ENCODE measurements at regions not wholly inside any gene's neighbourhood (a gene's known extent, or its start where the extent isn't known, plus 50 kb on each side); places are given as distances from the start of the nearest gene placed in this dataset.

- ChIA-PET CTCF (interaction anchor here (0.6 kb wide), 1 partner anchor 1336 kb away, joined by 3 read pairs; no protein-coding TSS in a partner anchor), POLR2A (no interaction called here)
- H3K27ac ChIP-seq (ENCODE audit: extremely low read depth, low read depth, low read length) = no peak overlapping the region
- TF ChIP-seq PRDM1 (tag by site-specific recombination; IDR thresholded peaks at IDR 0.05) (no peak), ZNF658 (tag by site-specific recombination; IDR thresholded peaks at IDR 0.05) (no peak), ZNF530 (tag by site-specific recombination; IDR thresholded peaks at IDR 0.05; ENCODE audit: low read depth) (no peak), ZNF704 (tag by site-specific recombination; IDR thresholded peaks at IDR 0.05) (no peak), ZNF555 (tag by site-specific recombination; conservative IDR thresholded peaks at IDR 0.05) (no peak), ZNF175 (tag by site-specific recombination; IDR thresholded peaks at IDR 0.05) (no peak), BCL11B (tag by site-specific recombination; IDR thresholded peaks at IDR 0.05; ENCODE audit: low read depth) (no peak), ZNF335 (tag by site-specific recombination; conservative IDR thresholded peaks at IDR 0.05) (no peak), ZNF626 (tag by site-specific recombination; IDR thresholded peaks at IDR 0.05) (no peak), ZNF155 (tag by site-specific recombination; IDR thresholded peaks at IDR 0.05) (no peak), ZNF791 (tag by site-specific recombination; IDR thresholded peaks at IDR 0.05) (no peak), KLF10 (tag by site-specific recombination; IDR thresholded peaks at IDR 0.05) (no peak), ZNF48 (tag by site-specific recombination; IDR thresholded peaks at IDR 0.05) (no peak), ZNF785 (tag by site-specific recombination; IDR thresholded peaks at IDR 0.05) (no peak), ZNF621 (tag by site-specific recombination; IDR thresholded peaks at IDR 0.05) (no peak), ZNF214 (tag by site-specific recombination; IDR thresholded peaks at IDR 0.05; ENCODE audit: borderline replicate concordance) (no peak), REPIN1 (tag by site-specific recombination; IDR thresholded peaks at IDR 0.05; ENCODE audit: low read depth) (no peak), ZNF350 (tag by site-specific recombination; IDR thresholded peaks at IDR 0.05) (no peak)
- TF ChIP-seq, protein P1, sequence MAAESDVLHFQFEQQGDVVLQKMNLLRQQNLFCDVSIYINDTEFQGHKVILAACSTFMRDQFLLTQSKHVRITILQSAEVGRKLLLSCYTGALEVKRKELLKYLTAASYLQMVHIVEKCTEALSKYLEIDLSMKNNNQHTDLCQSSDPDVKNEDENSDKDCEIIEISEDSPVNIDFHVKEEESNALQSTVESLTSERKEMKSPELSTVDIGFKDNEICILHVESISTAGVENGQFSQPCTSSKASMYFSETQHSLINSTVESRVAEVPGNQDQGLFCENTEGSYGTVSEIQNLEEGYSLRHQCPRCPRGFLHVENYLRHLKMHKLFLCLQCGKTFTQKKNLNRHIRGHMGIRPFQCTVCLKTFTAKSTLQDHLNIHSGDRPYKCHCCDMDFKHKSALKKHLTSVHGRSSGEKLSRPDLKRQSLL (tag by site-specific recombination; IDR thresholded peaks at IDR 0.05) = no peak
- TF ChIP-seq, protein P2, sequence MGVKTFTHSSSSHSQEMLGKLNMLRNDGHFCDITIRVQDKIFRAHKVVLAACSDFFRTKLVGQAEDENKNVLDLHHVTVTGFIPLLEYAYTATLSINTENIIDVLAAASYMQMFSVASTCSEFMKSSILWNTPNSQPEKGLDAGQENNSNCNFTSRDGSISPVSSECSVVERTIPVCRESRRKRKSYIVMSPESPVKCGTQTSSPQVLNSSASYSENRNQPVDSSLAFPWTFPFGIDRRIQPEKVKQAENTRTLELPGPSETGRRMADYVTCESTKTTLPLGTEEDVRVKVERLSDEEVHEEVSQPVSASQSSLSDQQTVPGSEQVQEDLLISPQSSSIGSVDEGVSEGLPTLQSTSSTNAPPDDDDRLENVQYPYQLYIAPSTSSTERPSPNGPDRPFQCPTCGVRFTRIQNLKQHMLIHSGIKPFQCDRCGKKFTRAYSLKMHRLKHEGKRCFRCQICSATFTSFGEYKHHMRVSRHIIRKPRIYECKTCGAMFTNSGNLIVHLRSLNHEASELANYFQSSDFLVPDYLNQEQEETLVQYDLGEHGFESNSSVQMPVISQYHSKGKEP (tag by site-specific recombination; IDR thresholded peaks at IDR 0.05) = no peak
- H3K4me3 ChIP-seq (ENCODE audit: low read depth, low read length) = no peak overlapping the region
- H3K36me3 ChIP-seq (ENCODE audit: control insufficient read depth in 2 of 2, insufficient read depth in 1 of 2, low read length in 2 of 2) = no peaks in the 10 kb centered on the region
- no peaks in the 10 kb centered on the region for H3K9me3 ChIP-seq (ENCODE audit: control insufficient read depth, insufficient read depth, low read depth, low read length)
- no peaks in the 10 kb centered on the region for H3K4me1 ChIP-seq (ENCODE audit: control insufficient read depth, insufficient read depth, low read length)
These were observed 57.8 kb downstream of the GCC1 start for GRCh38 chr7:127527561-127527960.

GRCh38 chr7:127525866-127526480 lies 59.4 kb downstream of the GCC1 start:
- Histone ChIP-seq H3K36me3 (ENCODE audit: control insufficient read depth in 2 of 2, insufficient read depth in 1 of 2, low read length in 2 of 2) (no peaks in the 10 kb centered on the region), H3K27ac (ENCODE audit: extremely low read depth, low read depth, low read length) (no peak overlapping the region), H3K9me3 (ENCODE audit: control insufficient read depth, insufficient read depth, low read depth, low read length) (no peaks in the 10 kb centered on the region), H3K4me1 (ENCODE audit: control insufficient read depth, insufficient read depth, low read length) (no peaks in the 10 kb centered on the region), H3K4me3 (ENCODE audit: low read depth, low read length) (no peak overlapping the region)
- POLR2A ChIA-PET = no interaction called here
- CTCF ChIA-PET = interaction anchor here (0.6 to 1.5 kb wide), 3 partner anchors 8 to 17 kb away, joined by 3 read pairs; no protein-coding TSS in a partner anchor
- peak; percentile 39; the same call in 1 of the 2 replicates for TF ChIP-seq PRDM6 (tag by site-specific recombination; IDR thresholded peaks at IDR 0.05)
- no peak for TF ChIP-seq ZNF510 (tag by site-specific recombination; IDR thresholded peaks at IDR 0.05; ENCODE audit: insufficient replicate concordance)
- TF ChIP-seq ZIC2 (tag by site-specific recombination; IDR thresholded peaks at IDR 0.05) = peak; percentile 62

All from HEK293 (cell line).